ENCODE measurements at regions not wholly inside any gene's neighbourhood (a gene's known extent, or its start where the extent isn't known, plus 50 kb on each side); places are given as distances from the start of the nearest gene placed in this dataset.
"Not testable (repeated sequence)": the region's sequence is repeated elsewhere in the genome, so short reads cannot be mapped to it uniquely, and the experiment has no call there.

GRCh38 chr2:121151311-121152109 lies 133.5 kb downstream of the TFCP2L1 start:
- H3K36me3 ChIP-seq (ENCODE audit: insufficient read depth), result no peaks in the 10 kb centered on the region
- H3K4me3 ChIP-seq (IDR thresholded peaks at IDR 0.05; ENCODE audit: insufficient read depth, low read depth, low read length), result no peak overlapping the region
- no peaks in the 10 kb centered on the region for H3K27me3 ChIP-seq (ENCODE audit: insufficient read depth, low read depth)
- no peak overlapping the region for H2AFZ ChIP-seq (ENCODE audit: low read depth)
- no peak overlapping the region for H3K4me2 ChIP-seq
- H4K20me1 ChIP-seq (ENCODE audit: insufficient read depth), result no peaks in the 10 kb centered on the region
- TF ChIP-seq CTCF (conservative IDR thresholded peaks at IDR 0.05; ENCODE audit: low read depth, low read length), result no peak
- H3K4me1 ChIP-seq (ENCODE audit: low read depth, poor library complexity, severe bottlenecking), result no peaks in the 10 kb centered on the region
- no peak overlapping the region for H3K9ac ChIP-seq
- H3K27ac ChIP-seq, result no peak overlapping the region
- no peaks in the 10 kb centered on the region for H3K79me2 ChIP-seq (ENCODE audit: insufficient read depth, low read depth)

- no peak for TF ChIP-seq CTCF (conservative IDR thresholded peaks at IDR 0.05; ENCODE audit: low read depth, low read length)
- H2AFZ ChIP-seq (ENCODE audit: low read depth), result no peak overlapping the region
Measured at GRCh38 chr2:121152861-121153260, 132.1 kb downstream of the TFCP2L1 start.

GRCh38 chr2:121153516-121153915 lies 131.5 kb downstream of the TFCP2L1 start:
- Histone ChIP-seq H3K4me2 (no peak overlapping the region), H2AFZ (ENCODE audit: low read depth) (no peak overlapping the region), H4K20me1 (ENCODE audit: insufficient read depth) (no peaks in the 10 kb centered on the region), H3K4me1 (ENCODE audit: low read depth, poor library complexity, severe bottlenecking) (no peaks in the 10 kb centered on the region), H3K4me3 (IDR thresholded peaks at IDR 0.05; ENCODE audit: insufficient read depth, low read depth, low read length) (no peak overlapping the region), H3K27ac (no peak overlapping the region), H3K27me3 (ENCODE audit: insufficient read depth, low read depth) (no peaks in the 10 kb centered on the region), H3K36me3 (ENCODE audit: insufficient read depth) (no peaks in the 10 kb centered on the region), H3K9ac (no peak overlapping the region), H3K79me2 (ENCODE audit: insufficient read depth, low read depth) (no peaks in the 10 kb centered on the region)
- no peak for TF ChIP-seq CTCF (conservative IDR thresholded peaks at IDR 0.05; ENCODE audit: low read depth, low read length)

More at GRCh38 chr2:121152861-121153260, 132.1 kb downstream of the TFCP2L1 start:
- Histone ChIP-seq H3K79me2 (ENCODE audit: insufficient read depth, low read depth) (no peaks in the 10 kb centered on the region), H3K4me1 (ENCODE audit: low read depth, poor library complexity, severe bottlenecking) (no peaks in the 10 kb centered on the region), H3K27ac (no peak overlapping the region), H3K36me3 (ENCODE audit: insufficient read depth) (no peaks in the 10 kb centered on the region), H4K20me1 (ENCODE audit: insufficient read depth) (no peaks in the 10 kb centered on the region), H3K9ac (no peak overlapping the region), H3K27me3 (ENCODE audit: insufficient read depth, low read depth) (no peaks in the 10 kb centered on the region), H3K4me3 (IDR thresholded peaks at IDR 0.05; ENCODE audit: insufficient read depth, low read depth, low read length) (no peak overlapping the region), H3K4me2 (no peak overlapping the region)

- no peaks in the 10 kb centered on the region for H3K79me2 ChIP-seq (ENCODE audit: insufficient read depth, low read depth)
- no peak overlapping the region for H3K4me2 ChIP-seq
- no peak overlapping the region for H2AFZ ChIP-seq (ENCODE audit: low read depth)
- no peak for TF ChIP-seq CTCF (conservative IDR thresholded peaks at IDR 0.05; ENCODE audit: low read depth, low read length)
- no peaks in the 10 kb centered on the region for H3K27me3 ChIP-seq (ENCODE audit: insufficient read depth, low read depth)
- no peaks in the 10 kb centered on the region for H4K20me1 ChIP-seq (ENCODE audit: insufficient read depth)
- H3K4me3 ChIP-seq (IDR thresholded peaks at IDR 0.05; ENCODE audit: insufficient read depth, low read depth, low read length), result no peak overlapping the region
- H3K9ac ChIP-seq, result no peak overlapping the region
- H3K36me3 ChIP-seq (ENCODE audit: insufficient read depth), result no peaks in the 10 kb centered on the region
- H3K4me1 ChIP-seq (ENCODE audit: low read depth, poor library complexity, severe bottlenecking), result no peaks in the 10 kb centered on the region
- H3K27ac ChIP-seq, result no peak overlapping the region
Measured at GRCh38 chr2:121155502-121156056, 129.4 kb downstream of the TFCP2L1 start.

- not testable (repeated sequence) for H3K4me1 ChIP-seq (ENCODE audit: low read depth, poor library complexity, severe bottlenecking); H3K27ac ChIP-seq
Measured at GRCh38 chr2:121157481-121157880, 127.5 kb downstream of the TFCP2L1 start.

More at GRCh38 chr2:121157481-121157880, 127.5 kb downstream of the TFCP2L1 start:
- not testable (repeated sequence) for H3K79me2 ChIP-seq (ENCODE audit: insufficient read depth, low read depth); H3K4me2 ChIP-seq; H3K4me3 ChIP-seq (IDR thresholded peaks at IDR 0.05; ENCODE audit: insufficient read depth, low read depth, low read length); H3K27me3 ChIP-seq (ENCODE audit: insufficient read depth, low read depth); H3K36me3 ChIP-seq (ENCODE audit: insufficient read depth); H3K9ac ChIP-seq; H2AFZ ChIP-seq (ENCODE audit: low read depth); H4K20me1 ChIP-seq (ENCODE audit: insufficient read depth)

Data from KMS-11 (cell line).